ENCODE measurements at regions not wholly inside any gene's neighbourhood (a gene's known extent, or its start where the extent isn't known, plus 50 kb on each side); places are given as distances from the start of the nearest gene placed in this dataset.

DNA sequence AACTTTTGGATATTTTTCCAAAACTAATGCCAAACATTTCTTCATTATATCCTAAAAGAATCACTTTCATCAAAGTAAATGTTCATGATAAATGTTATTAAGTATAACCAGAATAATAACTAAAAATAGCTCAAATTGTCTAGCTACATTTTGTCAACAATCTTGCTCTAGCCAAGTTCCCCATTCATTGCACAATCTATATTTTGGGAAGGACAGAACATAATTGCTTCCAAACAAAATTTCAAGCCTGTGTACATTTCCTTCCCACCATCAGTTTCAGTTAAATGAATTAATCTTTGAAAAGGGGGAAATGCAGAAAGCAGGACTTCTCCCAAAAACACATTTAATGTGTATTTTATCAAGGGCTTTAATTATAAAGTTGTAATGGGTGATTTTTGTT, 98.0 kb upstream of the PLEKHG7 start:
- TF ChIP-seq, protein P1, sequence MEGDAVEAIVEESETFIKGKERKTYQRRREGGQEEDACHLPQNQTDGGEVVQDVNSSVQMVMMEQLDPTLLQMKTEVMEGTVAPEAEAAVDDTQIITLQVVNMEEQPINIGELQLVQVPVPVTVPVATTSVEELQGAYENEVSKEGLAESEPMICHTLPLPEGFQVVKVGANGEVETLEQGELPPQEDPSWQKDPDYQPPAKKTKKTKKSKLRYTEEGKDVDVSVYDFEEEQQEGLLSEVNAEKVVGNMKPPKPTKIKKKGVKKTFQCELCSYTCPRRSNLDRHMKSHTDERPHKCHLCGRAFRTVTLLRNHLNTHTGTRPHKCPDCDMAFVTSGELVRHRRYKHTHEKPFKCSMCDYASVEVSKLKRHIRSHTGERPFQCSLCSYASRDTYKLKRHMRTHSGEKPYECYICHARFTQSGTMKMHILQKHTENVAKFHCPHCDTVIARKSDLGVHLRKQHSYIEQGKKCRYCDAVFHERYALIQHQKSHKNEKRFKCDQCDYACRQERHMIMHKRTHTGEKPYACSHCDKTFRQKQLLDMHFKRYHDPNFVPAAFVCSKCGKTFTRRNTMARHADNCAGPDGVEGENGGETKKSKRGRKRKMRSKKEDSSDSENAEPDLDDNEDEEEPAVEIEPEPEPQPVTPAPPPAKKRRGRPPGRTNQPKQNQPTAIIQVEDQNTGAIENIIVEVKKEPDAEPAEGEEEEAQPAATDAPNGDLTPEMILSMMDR (IDR thresholded peaks at IDR 0.05): no peak
- TF ChIP-seq POLR2A (IDR thresholded peaks at IDR 0.05; ENCODE audit: low read depth) (no peak), EP300 (IDR thresholded peaks at IDR 0.05) (no peak)
